Endothelial cell of umbilical vein (primary cell): ENCODE measurements at regions not wholly inside any gene's neighbourhood (a gene's known extent, or its start where the extent isn't known, plus 50 kb on each side); places are given as distances from the start of the nearest gene placed in this dataset.

Experiments
- POLR2A ChIP-seq: IDR thresholded peaks from 2 replicates; pipeline ENCODE4 v1.6.1; 2012; ENCODE audit warnings: low read depth, mild to moderate bottlenecking, control low read depth, low read length
- TF ChIP-seq, protein P1 (sequence below), 2 donors: IDR thresholded peaks; 1 replicate in 1 of 2; 2 replicates in 1 of 2; pipeline ENCODE4 v1.5.1; 2011; ENCODE audit warnings: low read length in 2 of 2, mild to moderate bottlenecking in 2 of 2, moderate library complexity in 2 of 2, control low read depth in 1 of 2, inconsistent platforms in 1 of 2, low read depth in 1 of 2; ENCODE audit not compliant: insufficient read depth in 1 of 2; ENCODE audit errors: extremely low read depth in 1 of 2

DNA sequence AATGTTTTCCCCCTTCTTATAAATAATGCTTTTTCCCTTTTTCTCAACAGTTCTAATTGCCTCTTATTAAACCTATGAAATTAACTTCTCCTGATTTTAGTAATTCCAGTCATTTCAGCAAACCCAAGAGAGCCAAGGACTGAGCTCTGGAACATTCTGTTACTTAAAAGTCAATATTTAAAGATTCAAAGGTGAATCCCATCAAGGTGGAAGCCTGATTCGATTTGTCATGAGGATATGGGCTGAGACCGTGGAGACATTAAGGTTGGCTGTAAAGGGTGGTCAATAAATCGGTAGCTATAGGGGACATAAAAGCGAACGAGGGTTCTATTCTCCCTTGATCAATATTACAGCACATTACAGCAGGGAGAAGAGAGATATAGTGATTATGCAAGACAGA lies 66.6 kb upstream of the NELL2 start:
- TF ChIP-seq, protein P1, sequence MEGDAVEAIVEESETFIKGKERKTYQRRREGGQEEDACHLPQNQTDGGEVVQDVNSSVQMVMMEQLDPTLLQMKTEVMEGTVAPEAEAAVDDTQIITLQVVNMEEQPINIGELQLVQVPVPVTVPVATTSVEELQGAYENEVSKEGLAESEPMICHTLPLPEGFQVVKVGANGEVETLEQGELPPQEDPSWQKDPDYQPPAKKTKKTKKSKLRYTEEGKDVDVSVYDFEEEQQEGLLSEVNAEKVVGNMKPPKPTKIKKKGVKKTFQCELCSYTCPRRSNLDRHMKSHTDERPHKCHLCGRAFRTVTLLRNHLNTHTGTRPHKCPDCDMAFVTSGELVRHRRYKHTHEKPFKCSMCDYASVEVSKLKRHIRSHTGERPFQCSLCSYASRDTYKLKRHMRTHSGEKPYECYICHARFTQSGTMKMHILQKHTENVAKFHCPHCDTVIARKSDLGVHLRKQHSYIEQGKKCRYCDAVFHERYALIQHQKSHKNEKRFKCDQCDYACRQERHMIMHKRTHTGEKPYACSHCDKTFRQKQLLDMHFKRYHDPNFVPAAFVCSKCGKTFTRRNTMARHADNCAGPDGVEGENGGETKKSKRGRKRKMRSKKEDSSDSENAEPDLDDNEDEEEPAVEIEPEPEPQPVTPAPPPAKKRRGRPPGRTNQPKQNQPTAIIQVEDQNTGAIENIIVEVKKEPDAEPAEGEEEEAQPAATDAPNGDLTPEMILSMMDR (IDR thresholded peaks at IDR 0.05; ENCODE audit: extremely low read depth in 1 of 2, insufficient read depth in 1 of 2, low read depth in 1 of 2, low read length in 2 of 2): no peak
- no peak for TF ChIP-seq POLR2A
